Parathyroid adenoma (tissue), 2 donors: ENCODE measurements at regions not wholly inside any gene's neighbourhood (a gene's known extent, or its start where the extent isn't known, plus 50 kb on each side); places are given as distances from the start of the nearest gene placed in this dataset.

Experiments used
- H2AFZ ChIP-seq: fragments of 300-600 bp; sonication (generic); one replicate; pipeline ENCODE4 v1.7.0; 2017; ENCODE audit warnings: antibody characterized with exemption, mild to moderate bottlenecking
- H3K27ac ChIP-seq: fragments of 300-600 bp; sonication (generic); one replicate; pipeline ENCODE4 v1.7.0; 2017
- H3K27me3 ChIP-seq: fragments of 300-600 bp; sonication (generic); one replicate; pipeline ENCODE4 v1.7.0; 2017; ENCODE audit warnings: low read length; ENCODE audit not compliant: control insufficient read depth, insufficient read depth
- H3K36me3 ChIP-seq: fragments of 300-600 bp; sonication (generic); one replicate; pipeline ENCODE4 v1.7.0; 2017; ENCODE audit warnings: low read length; ENCODE audit not compliant: control insufficient read depth, insufficient read depth
- H3K4me1 ChIP-seq: fragments of 300-600 bp; sonication (generic); one replicate; pipeline ENCODE4 v1.7.0; 2017; ENCODE audit warnings: control low read depth
- H3K4me2 ChIP-seq: fragments of 300-600 bp; sonication (generic); one replicate; pipeline ENCODE4 v1.7.0; 2017; ENCODE audit warnings: low read length
- H3K4me3 ChIP-seq: fragments of 300-600 bp; sonication (generic); one replicate; pipeline ENCODE4 v1.7.0; 2017; ENCODE audit warnings: low read depth, low read length
- H3K79me2 ChIP-seq: fragments of 300-600 bp; sonication (generic); one replicate; pipeline ENCODE4 v1.7.0; 2017; ENCODE audit warnings: control low read depth
- H3K9ac ChIP-seq: fragments of 300-600 bp; sonication (generic); one replicate; pipeline ENCODE4 v1.7.0; 2017; ENCODE audit warnings: mild to moderate bottlenecking
- H3K9me3 ChIP-seq: fragments of 300-600 bp; sonication (generic); one replicate; pipeline ENCODE4 v1.7.0; 2017; ENCODE audit warnings: low read length; ENCODE audit not compliant: control insufficient read depth
- TF ChIP-seq, protein P1 (sequence below): fragments of 300-600 bp; sonication (generic); IDR thresholded peaks from one replicate; pipeline ENCODE4 v1.7.0; 2017; ENCODE audit warnings: antibody characterized with exemption, mild to moderate bottlenecking
- donor health status: primary hyperparathyroidism.

DNA sequence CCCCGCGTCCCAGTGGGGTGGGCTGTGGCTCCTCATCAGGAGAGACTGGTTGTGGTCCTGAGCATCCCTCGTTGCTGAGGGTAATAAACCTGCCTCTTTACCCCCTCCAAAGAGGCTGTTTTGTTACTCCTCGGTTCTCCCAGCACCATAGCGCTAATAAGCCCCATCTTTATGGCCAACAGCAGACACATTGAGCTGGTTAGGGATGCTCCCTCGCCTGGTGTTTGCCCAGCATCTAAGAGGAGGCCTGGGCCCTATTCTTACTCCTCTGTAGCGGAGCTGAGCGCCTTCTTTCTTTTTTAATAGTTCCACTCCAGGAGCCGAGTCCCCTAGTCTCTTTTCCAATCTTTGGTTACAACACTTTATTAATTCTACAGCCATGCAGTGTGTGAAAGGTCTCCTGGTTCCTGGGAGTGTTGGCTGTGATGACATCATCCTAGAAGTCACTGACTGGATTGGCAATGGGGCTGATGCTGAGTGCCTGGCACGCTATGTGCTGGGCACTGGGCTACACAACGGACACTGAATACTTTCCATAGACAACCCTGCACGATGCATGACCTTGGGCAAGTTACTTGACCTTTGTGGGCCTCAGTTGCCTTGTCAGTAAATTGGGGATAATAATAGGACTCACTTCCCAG, 50.6 kb upstream of the CCDC167 start:
- TF ChIP-seq, protein P1, sequence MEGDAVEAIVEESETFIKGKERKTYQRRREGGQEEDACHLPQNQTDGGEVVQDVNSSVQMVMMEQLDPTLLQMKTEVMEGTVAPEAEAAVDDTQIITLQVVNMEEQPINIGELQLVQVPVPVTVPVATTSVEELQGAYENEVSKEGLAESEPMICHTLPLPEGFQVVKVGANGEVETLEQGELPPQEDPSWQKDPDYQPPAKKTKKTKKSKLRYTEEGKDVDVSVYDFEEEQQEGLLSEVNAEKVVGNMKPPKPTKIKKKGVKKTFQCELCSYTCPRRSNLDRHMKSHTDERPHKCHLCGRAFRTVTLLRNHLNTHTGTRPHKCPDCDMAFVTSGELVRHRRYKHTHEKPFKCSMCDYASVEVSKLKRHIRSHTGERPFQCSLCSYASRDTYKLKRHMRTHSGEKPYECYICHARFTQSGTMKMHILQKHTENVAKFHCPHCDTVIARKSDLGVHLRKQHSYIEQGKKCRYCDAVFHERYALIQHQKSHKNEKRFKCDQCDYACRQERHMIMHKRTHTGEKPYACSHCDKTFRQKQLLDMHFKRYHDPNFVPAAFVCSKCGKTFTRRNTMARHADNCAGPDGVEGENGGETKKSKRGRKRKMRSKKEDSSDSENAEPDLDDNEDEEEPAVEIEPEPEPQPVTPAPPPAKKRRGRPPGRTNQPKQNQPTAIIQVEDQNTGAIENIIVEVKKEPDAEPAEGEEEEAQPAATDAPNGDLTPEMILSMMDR = no peak
- no peaks in the 10 kb centered on the region for H3K9me3 ChIP-seq
- no peaks in the 10 kb centered on the region for H3K4me1 ChIP-seq
- H3K79me2 ChIP-seq = no peaks in the 10 kb centered on the region
- no peak overlapping the region for H3K27ac ChIP-seq
- H3K27me3 ChIP-seq = no peaks in the 10 kb centered on the region
- H3K36me3 ChIP-seq = no peaks in the 10 kb centered on the region
- H3K4me2 ChIP-seq = no peak overlapping the region
- no peak overlapping the region for H2AFZ ChIP-seq
- H3K9ac ChIP-seq = no peak overlapping the region
- H3K4me3 ChIP-seq = no peak overlapping the region

DNA sequence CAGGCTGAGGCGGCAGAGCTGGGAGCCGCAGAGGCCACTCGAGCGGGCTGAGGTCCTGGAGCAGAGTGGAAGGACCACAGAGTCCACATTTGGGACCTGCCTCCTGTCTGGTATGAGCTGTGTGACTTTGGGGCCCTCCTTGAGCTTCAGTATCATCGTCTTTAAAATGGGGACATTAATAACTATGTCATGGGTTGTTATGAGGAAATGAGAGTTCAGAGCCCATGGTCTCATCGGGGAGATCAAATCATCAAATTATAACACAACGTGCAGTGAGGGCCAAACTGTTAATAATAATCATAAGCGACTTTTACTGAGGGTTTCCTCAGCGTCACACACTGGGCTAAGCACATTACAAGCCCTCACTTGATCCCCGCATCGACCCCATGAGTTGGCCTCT, 49.9 kb upstream of the CCDC167 start:
- Histone ChIP-seq H3K27ac (no peak overlapping the region), H3K36me3 (no peaks in the 10 kb centered on the region), H3K4me1 (no peaks in the 10 kb centered on the region), H3K9me3 (no peaks in the 10 kb centered on the region), H2AFZ (no peak overlapping the region), H3K79me2 (no peaks in the 10 kb centered on the region), H3K4me2 (no peak overlapping the region), H3K4me3 (no peak overlapping the region), H3K27me3 (no peaks in the 10 kb centered on the region), H3K9ac (no peak overlapping the region)
- TF ChIP-seq, protein P1 = no peak
